K562 (cell line): ENCODE measurements at regions not wholly inside any gene's neighbourhood (a gene's known extent, or its start where the extent isn't known, plus 50 kb on each side); places are given as distances from the start of the nearest gene placed in this dataset.

Source experiments
- ATAC-seq: fragments of 200-7000 bp; cut with Tn5 transposase; 3 replicates; pipeline ENCODE4 v1.9.1; 2020; ENCODE audit warnings: moderate library complexity
- BruUV-seq: library from RNA; stranded (reverse); fragments of 400-500 nt; replicated peaks from 2 replicates; lab custom pipeline; 2021; lab: Mats Ljungman, UMichigan
- CTCF ChIA-PET: fragments of 300-600 bp; formaldehyde crosslinking; extraction: SDS; loops from one replicate; lab custom pipeline; 2021; ENCODE audit warnings: low intra/inter-chr PET ratio; lab: Yijun Ruan, JAX
- POLR2A ChIA-PET: fragments of 300-600, 350-650 bp; sonication (Branson Sonifier 250); formaldehyde crosslinking; extraction: SDS; loops from one replicate; lab custom pipeline; 2021; ENCODE audit warnings: antibody characterized with exemption, inconsistent platforms; lab: Yijun Ruan, JAX
- DNase-seq, 4 experiments: peaks; one replicate each; pipeline versions ENCODE4 v3.0.0 to v3.0.0-alpha.2; 2011 to 2018; ENCODE audit warnings: low spot score in 3 of 4, mixed read lengths in 3 of 4; ENCODE audit errors: extremely low read depth in 1 of 4
- FAIRE-seq: peaks from 2 replicates; lab custom pipeline; 2011; peaks lifted over from hg19 to GRCh38; lab: Jason Lieb, UNC
- H2AFZ ChIP-seq: 2 replicates; pipeline ENCODE4 v1.6.0; 2011; ENCODE audit warnings: low read depth, low read length, control low read depth, inconsistent platforms
- H3K27ac ChIP-seq: fragments of 200-600 bp; 3 replicates; pipeline ENCODE4 v1.8.0; 2011; ENCODE audit warnings: low read depth, mild to moderate bottlenecking, control low read depth, inconsistent platforms, low read length, moderate library complexity, mixed read lengths; ENCODE audit errors: extremely low read depth
- H3K27me3 ChIP-seq, 2 experiments: fragments of 300-600 bp in 1 of 2; 2 replicates in 1 of 2; 3 replicates in 1 of 2; pipeline versions ENCODE4 v1.6.0 to v1.8.0; 2011; ENCODE audit warnings: inconsistent platforms in 2 of 2, low read length in 2 of 2, mild to moderate bottlenecking in 1 of 2, mixed read lengths in 1 of 2, moderate library complexity in 1 of 2; ENCODE audit not compliant: control insufficient read depth in 2 of 2, insufficient read depth in 2 of 2
- H3K36me3 ChIP-seq: fragments of 300-600 bp; 3 replicates; pipeline ENCODE4 v1.8.0; 2011; ENCODE audit warnings: mild to moderate bottlenecking, low read length, inconsistent platforms; ENCODE audit not compliant: control insufficient read depth, insufficient read depth
- H3K4me1 ChIP-seq, 2 experiments: fragments of 200-600 bp in 1 of 2; replicated peaks in 1 of 2; 2 replicates in 1 of 2; 3 replicates in 1 of 2; pipeline versions ENCODE4 v1.5.1 to v1.8.0; 2011; ENCODE audit warnings: inconsistent platforms in 2 of 2, low read length in 2 of 2, mild to moderate bottlenecking in 1 of 2, mixed read lengths in 1 of 2, moderate library complexity in 1 of 2; ENCODE audit not compliant: control insufficient read depth in 2 of 2, insufficient read depth in 2 of 2
- H3K4me2 ChIP-seq: 2 replicates; pipeline ENCODE4 v1.6.1; 2011; ENCODE audit warnings: low read length, control low read depth, inconsistent platforms, mixed read lengths; ENCODE audit not compliant: insufficient read depth
- H3K4me3 ChIP-seq: fragments of 200-600 bp; sonication (generic), shearing (Covaris generic); 2 replicates; pipeline ENCODE4 v1.5.1; 2016; ENCODE audit warnings: control low read depth, inconsistent platforms
- H3K79me2 ChIP-seq: fragments of 200-600 bp; 3 replicates; pipeline ENCODE4 v1.8.0; 2011; ENCODE audit warnings: low read length, inconsistent platforms; ENCODE audit not compliant: control insufficient read depth, insufficient read depth
- H3K9ac ChIP-seq, 2 experiments: 2 replicates each; pipeline versions ENCODE4 v1.6.0 to v1.6.1; 2011; ENCODE audit warnings: low read depth in 2 of 2, low read length in 2 of 2, control low read depth in 1 of 2, inconsistent platforms in 1 of 2, mild to moderate bottlenecking in 1 of 2, mixed read lengths in 1 of 2; ENCODE audit not compliant: insufficient read depth in 1 of 2
- H3K9me1 ChIP-seq: one replicate; pipeline ENCODE4 v1.6.0; 2011; ENCODE audit warnings: inconsistent platforms, mild to moderate bottlenecking, low read length, moderate library complexity; ENCODE audit not compliant: control insufficient read depth, insufficient read depth
- H3K9me3 ChIP-seq: replicated peaks from 2 replicates; pipeline ENCODE4 v1.5.1; 2011; ENCODE audit warnings: low read depth, low read length, inconsistent platforms; ENCODE audit not compliant: control insufficient read depth, insufficient read depth
- H4K20me1 ChIP-seq: replicated peaks from 2 replicates; pipeline ENCODE4 v1.6.1; 2011; ENCODE audit warnings: low read length, inconsistent platforms, mixed read lengths; ENCODE audit not compliant: control insufficient read depth, insufficient read depth
- DDX20 ChIP-seq: fragments of 450-650 bp; IDR thresholded peaks from 2 replicates; pipeline ENCODE4 v1.6.1; 2016; ENCODE audit warnings: missing genetic modification characterization, low read depth, mild to moderate bottlenecking, missing compliant biosample characterization, moderate library complexity
- ETV6 ChIP-seq, 3 experiments: fragments of 150-350 bp in 1 of 3; sonication (generic) in 1 of 3; formaldehyde crosslinking in 1 of 3; IDR thresholded peaks; 2 replicates each; pipeline versions ENCODE4 v1.6.1 to v1.8.0; 2014 to 2022; ENCODE audit warnings: borderline replicate concordance in 2 of 3, low read depth in 2 of 3, antibody characterized with exemption in 1 of 3, low read length in 1 of 3, mild to moderate bottlenecking in 1 of 3, missing genetic modification reagents in 1 of 3
- GABPA ChIP-seq: fragments of 200-800 bp; sonication (Bioruptor generic); conservative IDR thresholded peaks from 2 replicates; pipeline ENCODE4 v1.6.1; 2016; ENCODE audit warnings: low read depth, missing genetic modification characterization, missing compliant biosample characterization
- MECOM ChIP-seq: fragments of 250-450 bp; sonication (Bioruptor Pico); IDR thresholded peaks from 2 replicates; pipeline ENCODE4 v1.8.0; 2022; ENCODE audit warnings: inconsistent platforms
- ZNF707 ChIP-seq: fragments of 250-450 bp; sonication (Bioruptor Pico); conservative IDR thresholded peaks from 2 replicates; pipeline ENCODE4 v1.8.0; 2022; ENCODE audit warnings: inconsistent platforms, mild to moderate bottlenecking, moderate library complexity
- WGBS: fragments of 100-300 bp; shearing (Covaris generic); methylation state at CpG from one replicate; pipeline ENCODE4 v1.1.6; 2016; ENCODE audit warnings: low coverage, mixed read lengths; ENCODE audit not compliant: insufficient coverage; ENCODE audit errors: missing lambda C conversion rate; 5-methylcytosine and 5-hydroxymethylcytosine counted together
- in situ Hi-C: fragments of 300-500 bp; cut with MboI; formaldehyde crosslinking; loops from 4 replicates; pipeline ENCODE4 v1.15.0; 2018; ENCODE audit warnings: inconsistent platforms, mixed read lengths
- intact Hi-C: fragments of 100-400 bp; cut with micrococcal nuclease; formaldehyde crosslinking; loops from 2 replicates; pipeline ENCODE4 v1.14.2; 2022
- TF ChIP-seq, protein P1 (sequence below), 3 experiments: fragments of 200-800 bp in 1 of 3; fragments of 250-450 bp in 1 of 3; fragments of 450-650 bp in 1 of 3; sonication (Bioruptor Pico) in 1 of 3; sonication (Bioruptor generic) in 1 of 3; formaldehyde crosslinking in 1 of 3; IDR thresholded peaks; 2 replicates each; pipeline versions ENCODE4 v1.6.1 to v1.8.0; 2016 to 2022; ENCODE audit warnings: mild to moderate bottlenecking in 2 of 3, missing genetic modification characterization in 2 of 3, missing compliant biosample characterization in 1 of 3, moderate library complexity in 1 of 3

- no peak overlapping the region for H2AFZ ChIP-seq
- no peaks in the 10 kb centered on the region for H3K4me1 ChIP-seq
- H3K4me3 ChIP-seq = no peak overlapping the region
- TF ChIP-seq DDX20 (tag) = no peak
- TF ChIP-seq ZNF707 (CRISPR knock-in tag) = no peak
- no peak for TF ChIP-seq GABPA (tag)
- TF ChIP-seq, protein P1, sequence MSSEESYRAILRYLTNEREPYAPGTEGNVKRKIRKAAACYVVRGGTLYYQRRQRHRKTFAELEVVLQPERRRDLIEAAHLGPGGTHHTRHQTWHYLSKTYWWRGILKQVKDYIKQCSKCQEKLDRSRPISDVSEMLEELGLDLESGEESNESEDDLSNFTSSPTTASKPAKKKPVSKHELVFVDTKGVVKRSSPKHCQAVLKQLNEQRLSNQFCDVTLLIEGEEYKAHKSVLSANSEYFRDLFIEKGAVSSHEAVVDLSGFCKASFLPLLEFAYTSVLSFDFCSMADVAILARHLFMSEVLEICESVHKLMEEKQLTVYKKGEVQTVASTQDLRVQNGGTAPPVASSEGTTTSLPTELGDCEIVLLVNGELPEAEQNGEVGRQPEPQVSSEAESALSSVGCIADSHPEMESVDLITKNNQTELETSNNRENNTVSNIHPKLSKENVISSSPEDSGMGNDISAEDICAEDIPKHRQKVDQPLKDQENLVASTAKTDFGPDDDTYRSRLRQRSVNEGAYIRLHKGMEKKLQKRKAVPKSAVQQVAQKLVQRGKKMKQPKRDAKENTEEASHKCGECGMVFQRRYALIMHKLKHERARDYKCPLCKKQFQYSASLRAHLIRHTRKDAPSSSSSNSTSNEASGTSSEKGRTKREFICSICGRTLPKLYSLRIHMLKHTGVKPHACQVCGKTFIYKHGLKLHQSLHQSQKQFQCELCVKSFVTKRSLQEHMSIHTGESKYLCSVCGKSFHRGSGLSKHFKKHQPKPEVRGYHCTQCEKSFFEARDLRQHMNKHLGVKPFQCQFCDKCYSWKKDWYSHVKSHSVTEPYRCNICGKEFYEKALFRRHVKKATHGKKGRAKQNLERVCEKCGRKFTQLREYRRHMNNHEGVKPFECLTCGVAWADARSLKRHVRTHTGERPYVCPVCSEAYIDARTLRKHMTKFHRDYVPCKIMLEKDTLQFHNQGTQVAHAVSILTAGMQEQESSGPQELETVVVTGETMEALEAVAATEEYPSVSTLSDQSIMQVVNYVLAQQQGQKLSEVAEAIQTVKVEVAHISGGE (CRISPR knock-in tag; IDR thresholded peaks at IDR 0.05) = no peak
- no peak for TF ChIP-seq MECOM (CRISPR knock-in tag)
- TF ChIP-seq ETV6 (IDR thresholded peaks at IDR 0.05; ENCODE audit: borderline replicate concordance in 1 of 2, low read depth in 2 of 2, low read length in 1 of 2) = no peak
- TF ChIP-seq ETV6 (CRISPR knock-in tag; IDR thresholded peaks at IDR 0.05; ENCODE audit: borderline replicate concordance) = no peak
- no peaks in the 10 kb centered on the region for H3K36me3 ChIP-seq
- ChIA-PET POLR2A (no interaction called here), CTCF (no interaction called here)
- in situ Hi-C loops (no loop called here), intact Hi-C loops (no loop called here)
- H3K79me2 ChIP-seq = no peaks in the 10 kb centered on the region
- no CpG with 5 or more reads among the region's 1 CpG for WGBS
- H3K9me3 ChIP-seq = no peaks in the 10 kb centered on the region
- no peak overlapping the region for H3K4me2 ChIP-seq
- H4K20me1 ChIP-seq = no peaks in the 10 kb centered on the region
- H3K27me3 ChIP-seq = no peaks in the 10 kb centered on the region
- no peak overlapping the region for H3K9ac ChIP-seq
- no peak for FAIRE-seq
- no TSS peak for BruUV-seq
- no peak for ATAC-seq
- DNase-seq = no peak
- no peak overlapping the region for H3K27ac ChIP-seq
- H3K9me1 ChIP-seq = no peaks in the 10 kb centered on the region
Measured at GRCh38 chr9:25282946-25283345, 395.3 kb downstream of the TUSC1 start.
